GM23248 (cell line): ENCODE measurements at regions not wholly inside any gene's neighbourhood (a gene's known extent, or its start where the extent isn't known, plus 50 kb on each side); places are given as distances from the start of the nearest gene placed in this dataset.
"Not testable (repeated sequence)": the region's sequence is repeated elsewhere in the genome, so short reads cannot be mapped to it uniquely, and the experiment has no call there.

Experiments
- DNase-seq: peaks from one replicate; pipeline ENCODE4 v3.0.0-alpha.2; 2015
- H2AFZ ChIP-seq: fragments of 200-600 bp; sonication (generic); 2 replicates; pipeline ENCODE4 v1.6.1; 2016; ENCODE audit warnings: antibody characterized with exemption
- H3F3A ChIP-seq: fragments of 200-600 bp; sonication (generic); 2 replicates; pipeline ENCODE4 v1.6.1; 2016; ENCODE audit warnings: mild to moderate bottlenecking, antibody characterized with exemption, mixed run types; ENCODE audit not compliant: insufficient read depth
- H3K27ac ChIP-seq: fragments of 200-600 bp; sonication (generic); 2 replicates; pipeline ENCODE4 v1.5.1; 2016; ENCODE audit warnings: mild to moderate bottlenecking
- H3K27me3 ChIP-seq: fragments of 200-600 bp; sonication (generic); replicated peaks from 2 replicates; pipeline ENCODE4 v1.6.1; 2016; ENCODE audit warnings: mild to moderate bottlenecking; ENCODE audit not compliant: insufficient read depth
- H3K36me3 ChIP-seq: fragments of 200-600 bp; sonication (generic); 2 replicates; pipeline ENCODE4 v1.6.1; 2016; ENCODE audit warnings: low read depth, mild to moderate bottlenecking
- H3K4me1 ChIP-seq: fragments of 200-600 bp; sonication (generic); 2 replicates; pipeline ENCODE4 v1.6.1; 2016; ENCODE audit warnings: mild to moderate bottlenecking; ENCODE audit not compliant: insufficient read depth
- H3K4me2 ChIP-seq: fragments of 200-600 bp; sonication (generic); one replicate; pipeline ENCODE4 v1.6.1; 2016; ENCODE audit warnings: mild to moderate bottlenecking; ENCODE audit not compliant: unreplicated experiment
- H3K4me3 ChIP-seq: fragments of 200-600 bp; sonication (generic); 2 replicates; pipeline ENCODE4 v1.5.1; 2016; ENCODE audit warnings: mild to moderate bottlenecking
- H3K79me2 ChIP-seq: fragments of 200-600 bp; sonication (generic); 2 replicates; pipeline ENCODE4 v1.6.1; 2016; ENCODE audit warnings: mild to moderate bottlenecking; ENCODE audit not compliant: insufficient read depth
- H3K9ac ChIP-seq: fragments of 200-600 bp; sonication (generic); 2 replicates; pipeline ENCODE4 v1.6.1; 2016; ENCODE audit warnings: mild to moderate bottlenecking
- H3K9me2 ChIP-seq: fragments of 200-600 bp; sonication (generic); 2 replicates; pipeline ENCODE4 v1.6.1; 2016; ENCODE audit warnings: mixed run types, mild to moderate bottlenecking, moderate library complexity; ENCODE audit not compliant: insufficient read depth
- H3K9me3 ChIP-seq: fragments of 200-600 bp; sonication (generic); one replicate; pipeline ENCODE4 v1.6.1; 2017; ENCODE audit warnings: low read depth
- H4K20me1 ChIP-seq: fragments of 200-600 bp; sonication (generic); 2 replicates; pipeline ENCODE4 v1.6.0; 2016; ENCODE audit not compliant: insufficient read depth
- EZH2 ChIP-seq: fragments of 200-600 bp; sonication (generic); IDR thresholded peaks from 2 replicates; pipeline ENCODE4 v1.6.1; 2018; ENCODE audit warnings: antibody characterized with exemption, mild to moderate bottlenecking; ENCODE audit not compliant: insufficient read depth, poor library complexity, severe bottlenecking
- EZH2phosphoT487 ChIP-seq: fragments of 200-600 bp; sonication (generic); IDR thresholded peaks from 2 replicates; pipeline ENCODE4 v1.6.1; 2018; ENCODE audit warnings: antibody characterized with exemption, moderate library complexity, mild to moderate bottlenecking, low read depth; ENCODE audit not compliant: insufficient read depth
- WGBS, 2 experiments: methylation state at CpG; one replicate each; pipeline ENCODE4 v1.1.6; 2015 to 2017; ENCODE audit warnings: low lambda C conversion rate in 2 of 2, low coverage in 1 of 2; ENCODE audit errors: missing lambda C conversion rate in 2 of 2; 5-methylcytosine and 5-hydroxymethylcytosine counted together
- in situ Hi-C: fragments of 300-500 bp; cut with MboI; formaldehyde crosslinking; loops from 2 replicates; pipeline ENCODE4 v1.15.0; 2020

- no peaks in the 10 kb centered on the region for H3K4me1 ChIP-seq
- no peaks in the 10 kb centered on the region for H3K9me2 ChIP-seq
- in situ Hi-C loops, result no loop called here
- WGBS, 2 experiments, result 9 to 15% methylated on average over 5 of the region's 5 CpGs
- H3K9ac ChIP-seq, result no peak overlapping the region
- TF ChIP-seq EZH2, result no peak
- TF ChIP-seq EZH2phosphoT487, result no peak
- H3K9me3 ChIP-seq, result no peaks in the 10 kb centered on the region
- no peaks in the 10 kb centered on the region for H3K27me3 ChIP-seq
- no peak overlapping the region for H3K4me2 ChIP-seq
- H3K4me3 ChIP-seq, result no peak overlapping the region
- no peak for DNase-seq
- H3K36me3 ChIP-seq, result no peaks in the 10 kb centered on the region
- H2AFZ ChIP-seq, result no peak overlapping the region
- no peaks in the 10 kb centered on the region for H3F3A ChIP-seq
- H4K20me1 ChIP-seq, result no peaks in the 10 kb centered on the region
- no peak overlapping the region for H3K27ac ChIP-seq
- no peaks in the 10 kb centered on the region for H3K79me2 ChIP-seq
Observed at GRCh38 chr1:242811092-242811840, 286.8 kb upstream of the PLD5 start.

GRCh38 chr1:242806324-242806723 is 281.8 kb upstream of the PLD5 start:
- no peaks in the 10 kb centered on the region for H3K27me3 ChIP-seq
- H3K4me1 ChIP-seq, result no peaks in the 10 kb centered on the region
- no peak overlapping the region for H3K9ac ChIP-seq
- no peak for DNase-seq
- no peak overlapping the region for H2AFZ ChIP-seq
- no peaks in the 10 kb centered on the region for H3F3A ChIP-seq
- H3K4me3 ChIP-seq, result no peak overlapping the region
- no peak overlapping the region for H3K4me2 ChIP-seq
- TF ChIP-seq EZH2phosphoT487, result no peak
- TF ChIP-seq EZH2, result no peak
- H4K20me1 ChIP-seq, result no peaks in the 10 kb centered on the region
- 3 to 14% methylated on average over 2 of the region's 2 CpGs for WGBS, 2 experiments
- no peaks in the 10 kb centered on the region for H3K79me2 ChIP-seq
- no peaks in the 10 kb centered on the region for H3K9me3 ChIP-seq
- no peaks in the 10 kb centered on the region for H3K36me3 ChIP-seq
- H3K9me2 ChIP-seq, result no peaks in the 10 kb centered on the region
- in situ Hi-C loops, result no loop called here
- H3K27ac ChIP-seq, result no peak overlapping the region

GRCh38 chr1:242805360-242805759 is 280.9 kb upstream of the PLD5 start:
- H3K27ac ChIP-seq, H3F3A ChIP-seq, H3K36me3 ChIP-seq, H3K4me2 ChIP-seq, H3K9me3 ChIP-seq, H3K27me3 ChIP-seq, H3K4me3 ChIP-seq, H3K4me1 ChIP-seq, H3K9ac ChIP-seq, in situ Hi-C loops, H3K79me2 ChIP-seq, H2AFZ ChIP-seq, DNase-seq, H4K20me1 ChIP-seq, H3K9me2 ChIP-seq: not testable (repeated sequence)
- 5 to 15% methylated on average over 1 of the region's 1 CpG for WGBS, 2 experiments

- 38 to 40% methylated on average over 5 of the region's 5 CpGs for whole genome bisulfite sequencing, 2 experiments
- no peaks in the 10 kb centered on the region for H3K4me1 ChIP-seq
- H3K79me2 ChIP-seq, result no peaks in the 10 kb centered on the region
- H3K4me3 ChIP-seq, result no peak overlapping the region
- H3K27ac ChIP-seq, result no peak overlapping the region
- no peak overlapping the region for H3K4me2 ChIP-seq
- no peaks in the 10 kb centered on the region for H3K9me3 ChIP-seq
- H2AFZ ChIP-seq, result no peak overlapping the region
- no peaks in the 10 kb centered on the region for H3F3A ChIP-seq
- TF ChIP-seq EZH2phosphoT487 (no peak), EZH2 (no peak)
- in situ Hi-C loops, result no loop called here
- H3K9ac ChIP-seq, result no peak overlapping the region
- H4K20me1 ChIP-seq, result no peaks in the 10 kb centered on the region
- no peaks in the 10 kb centered on the region for H3K36me3 ChIP-seq
- no peaks in the 10 kb centered on the region for H3K9me2 ChIP-seq
- H3K27me3 ChIP-seq, result no peaks in the 10 kb centered on the region
- no peak for DNase-seq
Observed at GRCh38 chr1:242802973-242803372, 278.5 kb upstream of the PLD5 start.

GRCh38 chr1:242800521-242800920 is 276.0 kb upstream of the PLD5 start:
- DNase-seq, result no peak
- no peak overlapping the region for H2AFZ ChIP-seq
- in situ Hi-C loops, result no loop called here
- TF ChIP-seq EZH2phosphoT487, result no peak
- TF ChIP-seq EZH2, result no peak
- WGBS, 2 experiments, result 0 to 3% methylated on average over 2 of the region's 2 CpGs
- no peaks in the 10 kb centered on the region for H3F3A ChIP-seq
- no peaks in the 10 kb centered on the region for H3K9me2 ChIP-seq
- H3K4me2 ChIP-seq, result no peak overlapping the region
- no peaks in the 10 kb centered on the region for H3K27me3 ChIP-seq
- H3K79me2 ChIP-seq, result no peaks in the 10 kb centered on the region
- H3K27ac ChIP-seq, result no peak overlapping the region
- no peaks in the 10 kb centered on the region for H3K9me3 ChIP-seq
- H3K36me3 ChIP-seq, result no peaks in the 10 kb centered on the region
- no peaks in the 10 kb centered on the region for H4K20me1 ChIP-seq
- H3K4me3 ChIP-seq, result no peak overlapping the region
- no peaks in the 10 kb centered on the region for H3K4me1 ChIP-seq
- no peak overlapping the region for H3K9ac ChIP-seq
